Kidney glomerular epithelial cell (primary cell): ENCODE measurements at regions not wholly inside any gene's neighbourhood (a gene's known extent, or its start where the extent isn't known, plus 50 kb on each side); places are given as distances from the start of the nearest gene placed in this dataset.

Source experiments
- DNase-seq: peaks from one replicate; lab custom pipeline; 2025; lab: John Stamatoyannopoulos, UW

DNA sequence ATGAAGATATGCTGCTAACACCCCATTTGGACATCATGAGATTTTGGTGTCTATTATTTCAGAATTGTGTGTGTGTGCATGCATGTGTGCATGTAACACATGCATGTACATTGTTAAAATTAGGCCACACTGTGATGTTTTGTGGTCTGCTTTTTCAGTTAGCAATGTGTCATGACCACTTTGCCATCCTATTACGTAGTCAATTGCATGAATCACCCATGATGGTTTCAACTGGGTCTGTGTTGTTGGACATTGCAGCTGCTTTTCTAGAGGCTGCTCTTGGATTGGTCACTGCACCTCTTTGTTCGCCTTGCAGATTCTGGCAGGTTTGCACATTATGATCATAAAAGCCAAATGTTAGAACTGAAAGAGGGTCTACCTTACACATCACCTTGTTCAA lies 101.0 kb upstream of the THBS1 start:
- DNase-seq: no peak

GRCh38 chr15:39482459-39482858 lies 98.4 kb upstream of the THBS1 start:
- no peak for DNase-seq

DNA sequence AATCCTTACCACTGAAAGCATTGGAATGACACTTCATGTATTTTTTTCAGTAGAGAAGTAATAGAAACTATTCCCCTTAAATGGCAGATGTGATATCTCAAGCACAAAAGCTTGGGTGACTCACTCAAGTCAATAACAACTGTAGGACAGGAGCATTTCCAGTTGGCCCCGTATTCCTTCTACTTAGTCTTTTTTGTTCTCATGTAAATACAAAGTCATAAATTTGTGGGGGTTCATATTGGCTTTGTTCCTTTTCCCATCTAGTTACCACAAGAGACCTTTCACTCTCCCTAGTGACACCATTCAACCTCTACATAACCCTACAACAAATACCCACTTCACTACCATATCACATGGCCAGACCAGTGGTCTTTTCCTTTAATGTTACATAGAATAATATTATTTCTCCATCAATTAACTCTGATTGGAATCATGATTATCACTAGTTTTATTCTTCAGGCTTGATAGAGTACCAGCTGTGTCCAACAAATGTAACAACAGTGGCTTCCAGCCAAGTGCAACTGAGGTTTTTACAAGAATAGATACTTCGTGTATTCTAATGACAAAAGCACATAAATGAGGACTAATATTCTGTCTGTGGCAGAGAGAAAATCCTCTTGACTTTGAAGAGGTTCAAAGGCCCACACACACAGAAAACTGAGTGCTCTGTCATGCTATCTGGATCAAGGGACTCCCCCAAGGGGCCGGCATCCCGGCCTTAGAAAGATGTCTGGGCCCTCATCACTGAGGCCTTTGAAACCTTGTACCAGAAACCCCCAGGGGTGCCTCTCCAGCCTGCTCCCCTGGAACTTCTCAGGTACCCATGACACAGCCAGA lies 94.0 kb upstream of the THBS1 start:
- DNase-seq: no peak

DNA sequence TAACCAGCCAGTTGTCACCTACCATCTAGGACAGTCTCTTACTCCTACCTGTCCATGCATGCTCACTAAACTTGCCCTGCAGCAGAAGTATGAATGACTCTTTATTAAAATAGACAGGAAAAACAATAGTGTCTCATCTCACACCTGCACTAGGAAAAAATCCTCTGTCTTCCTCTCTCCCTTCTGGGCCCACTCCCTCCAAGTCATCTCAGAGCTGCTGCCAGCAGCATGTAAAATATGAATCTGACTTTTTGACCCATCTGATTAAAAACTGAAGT lies 93.5 kb upstream of the THBS1 start:
- no peak for DNase-seq

- no peak for DNase-seq
Observed at GRCh38 chr15:39488516-39488915, 92.4 kb upstream of the THBS1 start.

GRCh38 chr15:39488961-39489360 lies 91.9 kb upstream of the THBS1 start:
- DNase-seq: no peak

- DNase-seq: no peak
Observed at GRCh38 chr15:39491115-39491885, 89.6 kb upstream of the THBS1 start.

- DNase-seq: no peak
Observed at GRCh38 chr15:39491886-39492490, 88.9 kb upstream of the THBS1 start.

DNA sequence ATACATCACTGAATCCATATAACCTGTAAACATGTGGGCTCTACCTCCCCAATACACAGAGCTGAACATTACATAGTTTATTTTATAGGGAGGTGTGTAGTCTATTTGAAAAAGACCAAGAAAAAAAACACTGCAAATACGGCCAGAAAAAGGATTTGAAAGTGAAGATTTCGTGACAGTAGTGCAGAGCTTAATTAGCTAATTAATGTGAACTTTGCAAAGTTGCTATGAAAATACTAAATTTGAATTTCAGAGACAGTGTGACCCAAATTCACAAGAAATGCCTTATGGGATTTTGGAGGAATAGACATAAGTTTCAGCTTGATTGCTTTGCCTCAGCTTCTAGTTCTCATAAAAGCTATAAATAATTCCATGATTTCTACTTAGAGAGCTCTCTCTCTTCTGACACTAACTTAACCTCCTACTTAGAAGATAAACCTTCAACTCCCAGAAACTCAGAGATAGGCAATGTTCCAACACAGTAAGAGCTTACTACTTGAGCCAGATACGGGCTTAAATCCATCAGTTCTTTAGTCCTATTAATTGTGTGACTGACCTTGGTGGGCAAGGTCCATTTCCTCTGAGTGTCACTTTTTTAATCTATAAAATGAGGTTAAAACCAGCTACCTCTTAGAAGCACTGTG lies 87.3 kb upstream of the THBS1 start:
- no peak for DNase-seq

DNA sequence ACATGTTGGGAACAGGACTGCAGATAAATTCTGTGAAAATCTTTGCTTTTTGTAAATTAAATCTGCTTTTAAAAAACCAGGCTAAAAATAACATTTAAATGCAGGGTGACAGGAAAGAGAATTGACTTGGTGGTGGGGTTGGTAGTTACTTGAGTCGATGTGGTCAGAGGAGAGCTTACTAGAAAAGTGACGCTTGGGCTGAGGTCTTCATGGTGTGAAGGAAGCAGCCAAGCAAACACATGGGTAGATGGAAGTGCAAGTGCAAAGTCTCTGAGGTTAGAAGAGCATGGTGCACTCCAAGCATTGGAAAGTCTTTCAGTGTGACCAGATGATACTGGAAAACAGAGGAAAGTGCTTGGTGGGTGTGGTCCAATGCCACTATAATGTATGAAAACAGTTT lies 86.4 kb upstream of the THBS1 start:
- DNase-seq: no peak

DNA sequence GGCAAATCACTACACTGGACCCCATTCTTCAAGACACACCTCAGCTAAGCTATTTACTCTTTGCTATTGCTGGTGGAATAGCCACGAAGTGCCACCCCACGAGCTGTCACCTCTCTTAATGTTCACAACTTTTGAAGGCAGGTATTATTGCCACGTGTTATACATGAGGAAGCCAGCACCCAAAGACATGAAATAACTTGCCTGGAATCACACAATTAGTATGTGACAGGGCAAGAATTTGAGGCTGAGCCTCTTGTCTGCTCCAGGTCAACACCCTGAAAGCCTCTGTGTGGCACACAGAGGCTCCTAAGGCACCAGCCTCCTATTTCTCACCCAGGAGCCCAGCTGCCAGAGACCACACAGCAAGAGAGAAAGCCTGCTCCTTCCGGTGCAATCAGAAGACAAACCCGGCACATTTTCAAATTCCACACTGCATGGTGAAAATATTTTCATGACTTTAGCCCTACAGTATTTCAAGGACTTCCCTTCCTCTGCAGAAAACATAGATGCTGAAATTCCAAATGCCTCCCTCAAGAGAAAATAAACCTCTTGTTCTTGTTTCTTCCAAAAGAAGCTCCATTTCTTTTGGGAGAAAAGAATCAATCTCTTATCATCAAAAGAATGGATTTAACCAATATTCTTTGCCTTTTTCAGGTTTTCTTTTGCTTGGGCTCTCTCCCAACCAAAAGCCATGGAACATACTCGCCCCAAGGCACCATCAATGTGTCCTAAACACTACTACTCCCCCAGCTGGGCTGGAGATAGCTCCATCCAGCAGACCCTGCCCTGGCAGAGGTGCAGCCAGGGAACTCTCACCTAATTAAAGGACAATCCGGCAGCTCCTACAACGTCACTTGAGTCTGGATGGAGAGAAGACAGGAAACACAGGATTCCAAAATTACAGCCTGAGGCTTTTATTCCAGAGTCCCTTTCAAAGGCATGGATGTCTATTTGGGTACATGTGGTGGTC lies 84.7 kb upstream of the THBS1 start:
- DNase-seq: no peak

DNA sequence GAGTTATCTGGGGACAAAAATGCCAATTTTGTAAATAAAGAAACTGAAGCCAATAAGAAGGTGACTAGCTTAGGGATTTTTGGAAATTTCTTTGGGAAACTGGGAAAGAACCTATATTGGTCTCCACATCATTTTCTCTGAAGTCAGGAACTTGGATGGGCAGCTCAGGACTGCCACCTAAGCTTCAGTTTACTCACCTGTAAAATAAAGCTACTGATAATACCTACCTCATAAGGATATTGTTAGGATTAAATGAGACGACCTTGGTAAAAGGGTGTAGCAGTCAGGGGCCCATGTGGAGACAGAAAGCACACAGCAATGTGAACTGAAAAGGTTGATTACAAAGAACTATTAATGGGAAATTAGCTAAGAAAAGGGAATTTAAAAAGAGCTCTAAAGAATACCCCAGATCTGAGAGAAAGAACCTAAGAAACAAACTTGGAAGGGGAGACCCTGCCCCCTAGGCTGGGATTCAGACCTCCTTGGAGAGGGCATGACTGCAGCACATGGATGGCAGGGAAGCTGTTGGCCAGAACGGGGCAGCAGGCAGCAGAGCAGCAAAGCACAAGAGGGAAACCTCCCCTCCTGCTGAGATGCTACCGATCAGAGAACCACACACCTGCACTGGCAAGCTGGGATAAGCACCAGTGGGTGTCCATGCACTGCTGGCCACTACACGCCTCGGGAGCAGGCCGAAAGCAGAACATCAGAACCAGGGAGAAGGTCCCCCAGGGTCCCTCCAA lies 83.7 kb upstream of the THBS1 start:
- DNase-seq: no peak

- DNase-seq: no peak
Observed at GRCh38 chr15:39497759-39498565, 82.9 kb upstream of the THBS1 start.

DNA sequence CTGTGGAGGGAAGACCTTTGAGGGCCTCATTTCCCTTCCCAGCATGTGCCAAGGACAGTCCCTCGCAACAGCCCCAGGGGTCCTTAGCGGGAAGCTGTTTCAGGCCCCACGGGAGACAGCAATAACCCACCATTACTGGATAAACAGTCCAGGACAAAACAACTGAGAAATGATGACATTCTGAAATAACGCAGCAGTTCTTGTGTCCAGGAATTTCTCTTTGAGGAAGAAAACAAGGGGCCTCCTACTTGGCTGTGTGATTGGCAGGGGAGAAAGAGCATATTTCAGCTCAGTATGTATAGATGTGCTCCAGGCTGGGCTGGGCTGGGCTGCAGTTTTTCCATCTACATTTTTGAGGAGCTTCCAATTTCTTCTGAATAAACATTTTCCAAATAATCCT lies 82.2 kb upstream of the THBS1 start:
- DNase-seq: no peak

DNA sequence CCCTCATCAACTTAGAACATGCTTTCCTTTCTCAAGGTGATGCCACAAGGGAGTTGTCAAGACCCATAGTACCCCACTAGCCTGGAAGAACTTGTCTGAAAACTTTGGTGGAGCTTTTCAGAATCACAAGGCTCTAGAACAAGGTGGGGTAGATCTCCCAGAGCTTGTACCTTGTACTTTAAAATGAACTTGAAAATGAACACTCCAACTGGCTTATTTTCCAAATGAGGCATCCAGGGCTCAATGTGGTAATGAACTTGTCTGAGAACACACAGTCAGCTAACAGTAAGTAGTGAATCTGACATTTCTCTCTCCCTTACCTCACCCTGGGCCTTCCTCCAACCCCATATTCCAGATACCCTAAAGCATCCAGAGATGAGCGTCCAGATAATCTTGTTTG lies 81.8 kb upstream of the THBS1 start:
- DNase-seq: no peak

- no peak for DNase-seq
Observed at GRCh38 chr15:39499681-39500080, 81.2 kb upstream of the THBS1 start.

- peak; percentile 15 for DNase-seq
Observed at GRCh38 chr15:39501366-39502081, 79.4 kb upstream of the THBS1 start.

DNA sequence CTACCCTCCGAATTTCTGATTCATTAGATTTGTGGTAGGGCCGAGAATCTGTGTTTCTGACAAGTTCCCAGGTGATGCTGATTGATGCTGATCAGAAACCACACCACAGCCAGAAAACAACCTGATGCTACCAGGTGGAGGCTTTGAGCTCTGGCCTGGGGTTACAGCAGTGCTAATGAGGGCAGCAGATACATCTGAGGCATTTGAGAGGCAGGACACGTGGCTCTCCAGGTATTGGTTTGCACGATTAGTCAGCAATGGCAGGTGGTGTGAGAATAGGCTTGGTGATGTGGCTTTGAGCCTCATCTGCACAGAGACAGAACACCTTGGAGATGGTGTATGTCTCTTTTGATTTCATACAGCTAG lies 78.8 kb upstream of the THBS1 start:
- no peak for DNase-seq

- no peak for DNase-seq
Observed at GRCh38 chr15:39502611-39503195, 78.2 kb upstream of the THBS1 start.
